ENCODE measurements at regions not wholly inside any gene's neighbourhood (a gene's known extent, or its start where the extent isn't known, plus 50 kb on each side); places are given as distances from the start of the nearest gene placed in this dataset.
"Not testable (repeated sequence)": the region's sequence is repeated elsewhere in the genome, so short reads cannot be mapped to it uniquely, and the experiment has no call there.

GRCh38 chr2:89579154-89579553, 887.7 kb downstream of the RPIA start:
- not testable (repeated sequence) for TF ChIP-seq CTCF, POLR2A (IDR thresholded peaks at IDR 0.05)
